Neutrophil (primary cell): ENCODE measurements at regions not wholly inside any gene's neighbourhood (a gene's known extent, or its start where the extent isn't known, plus 50 kb on each side); places are given as distances from the start of the nearest gene placed in this dataset.

ENCODE experiments used
- H3K27ac ChIP-seq: fragments of 200-600 bp; sonication (generic); 2 replicates; pipeline ENCODE4 v1.5.1; 2016; ENCODE audit warnings: mild to moderate bottlenecking, moderate library complexity
- H3K27me3 ChIP-seq: fragments of 200-600 bp; sonication (generic); 2 replicates; pipeline ENCODE4 v1.6.0; 2016; ENCODE audit warnings: mild to moderate bottlenecking
- H3K36me3 ChIP-seq: fragments of 200-600 bp; sonication (generic); 2 replicates; pipeline ENCODE4 v1.5.1; 2017
- H3K4me1 ChIP-seq, 2 experiments: fragments of 200-600 bp in 1 of 2; sonication (generic) in 1 of 2; 1 replicate in 1 of 2; 2 replicates in 1 of 2; pipeline versions ENCODE4 v1.5.1 to v1.6.1; 2013 to 2016; ENCODE audit warnings: low read depth in 1 of 2, low read length in 1 of 2, mild to moderate bottlenecking in 1 of 2, moderate library complexity in 1 of 2; ENCODE audit not compliant: control insufficient read depth in 1 of 2, insufficient read depth in 1 of 2
- H3K4me3 ChIP-seq, 2 experiments: fragments of 200-600 bp in 1 of 2; sonication (generic) in 1 of 2; 1 replicate in 1 of 2; 2 replicates in 1 of 2; pipeline ENCODE4 v1.5.1; 2013 to 2016; ENCODE audit warnings: low read depth in 1 of 2, low read length in 1 of 2, mild to moderate bottlenecking in 1 of 2, moderate library complexity in 1 of 2
- H3K9me3 ChIP-seq: fragments of 200-600 bp; sonication (generic); 2 replicates; pipeline ENCODE4 v1.5.1; 2016
- CTCF ChIP-seq: fragments of 200-600 bp; sonication (generic); IDR thresholded peaks from 2 replicates; pipeline ENCODE4 v1.5.1; 2016; ENCODE audit warnings: antibody characterized with exemption

- no peaks in the 10 kb centered on the region for H3K9me3 ChIP-seq
- no peak overlapping the region for H3K4me3 ChIP-seq
- no peaks in the 10 kb centered on the region for H3K4me1 ChIP-seq
- TF ChIP-seq CTCF: no peak
- H3K36me3 ChIP-seq: no peaks in the 10 kb centered on the region
- no peak overlapping the region for H3K27ac ChIP-seq
- H3K27me3 ChIP-seq: no peaks in the 10 kb centered on the region
These were observed 61.3 kb upstream of the SIAH1 start for GRCh38 chr16:48446534-48446920.

DNA sequence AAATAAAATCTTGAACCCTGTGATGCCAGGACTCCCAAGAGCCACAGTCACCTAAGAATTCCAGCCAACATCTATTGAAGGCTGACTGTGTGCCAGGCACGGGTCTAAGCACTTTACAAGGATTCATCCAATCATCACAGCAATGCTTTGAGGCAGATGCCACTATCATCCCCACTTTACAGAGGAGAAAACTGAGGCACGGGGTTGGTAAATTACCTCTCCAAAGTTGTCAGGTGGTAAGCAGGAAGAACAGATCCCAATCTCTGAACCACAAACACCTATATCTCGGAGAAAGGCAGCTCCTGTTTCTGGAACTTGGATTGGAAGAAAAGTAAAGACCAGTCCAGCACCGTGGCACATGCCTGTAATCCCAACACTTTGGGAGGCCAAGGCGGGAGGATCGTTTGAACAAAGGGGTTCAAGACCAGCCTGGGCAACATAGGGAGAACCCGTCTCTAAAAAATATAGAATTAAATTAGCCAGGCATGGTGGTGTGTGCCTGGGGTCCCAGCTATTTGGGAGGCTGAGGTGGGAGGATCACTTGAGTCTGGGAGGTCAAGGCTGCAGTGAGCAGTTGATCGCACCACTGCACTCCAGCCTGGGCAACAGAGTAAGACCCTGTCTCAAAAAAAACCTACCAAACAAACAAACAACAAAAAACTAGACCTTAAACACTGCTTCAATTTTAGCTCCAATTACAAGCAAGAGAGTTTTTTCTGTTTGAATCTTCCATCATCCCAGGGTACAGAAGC, 60.7 kb upstream of the SIAH1 start:
- no peaks in the 10 kb centered on the region for H3K36me3 ChIP-seq
- TF ChIP-seq CTCF: no peak
- H3K27ac ChIP-seq: no peak overlapping the region
- no peaks in the 10 kb centered on the region for H3K27me3 ChIP-seq
- no peaks in the 10 kb centered on the region for H3K4me1 ChIP-seq
- H3K4me3 ChIP-seq: no peak overlapping the region
- H3K9me3 ChIP-seq: no peaks in the 10 kb centered on the region

- no peak overlapping the region for H3K4me3 ChIP-seq
- no peak for TF ChIP-seq CTCF
- H3K9me3 ChIP-seq: no peaks in the 10 kb centered on the region
- H3K27ac ChIP-seq: no peak overlapping the region
- H3K4me1 ChIP-seq: no peaks in the 10 kb centered on the region
- H3K36me3 ChIP-seq: no peaks in the 10 kb centered on the region
- H3K27me3 ChIP-seq: no peaks in the 10 kb centered on the region
These were observed 59.4 kb upstream of the SIAH1 start for GRCh38 chr16:48444574-48444973.

- no peak overlapping the region for H3K4me3 ChIP-seq
- H3K36me3 ChIP-seq: no peaks in the 10 kb centered on the region
- no peak for TF ChIP-seq CTCF
- H3K27ac ChIP-seq: no peak overlapping the region
- H3K4me1 ChIP-seq: no peaks in the 10 kb centered on the region
- H3K27me3 ChIP-seq: no peaks in the 10 kb centered on the region
- H3K9me3 ChIP-seq: no peaks in the 10 kb centered on the region
These were observed 57.2 kb upstream of the SIAH1 start for GRCh38 chr16:48442379-48442778.

GRCh38 chr16:48441863-48442279, 56.7 kb upstream of the SIAH1 start:
- Histone ChIP-seq H3K4me1 (no peaks in the 10 kb centered on the region), H3K27me3 (no peaks in the 10 kb centered on the region), H3K27ac (no peak overlapping the region), H3K36me3 (no peaks in the 10 kb centered on the region), H3K4me3 (no peak overlapping the region), H3K9me3 (no peaks in the 10 kb centered on the region)
- TF ChIP-seq CTCF: no peak
